22Rv1 (cell line): ENCODE measurements at regions not wholly inside any gene's neighbourhood (a gene's known extent, or its start where the extent isn't known, plus 50 kb on each side); places are given as distances from the start of the nearest gene placed in this dataset.

ENCODE experiments used
- ZFX ChIP-seq: fragments of 450-650 bp; IDR thresholded peaks from 2 replicates; pipeline ENCODE4 v1.6.1; 2017; ENCODE audit warnings: antibody characterized with exemption, borderline replicate concordance
- TF ChIP-seq, protein P1 (sequence below): fragments of 450-650 bp; IDR thresholded peaks from 2 replicates; pipeline ENCODE4 v1.5.1; 2017; ENCODE audit warnings: mild to moderate bottlenecking

DNA sequence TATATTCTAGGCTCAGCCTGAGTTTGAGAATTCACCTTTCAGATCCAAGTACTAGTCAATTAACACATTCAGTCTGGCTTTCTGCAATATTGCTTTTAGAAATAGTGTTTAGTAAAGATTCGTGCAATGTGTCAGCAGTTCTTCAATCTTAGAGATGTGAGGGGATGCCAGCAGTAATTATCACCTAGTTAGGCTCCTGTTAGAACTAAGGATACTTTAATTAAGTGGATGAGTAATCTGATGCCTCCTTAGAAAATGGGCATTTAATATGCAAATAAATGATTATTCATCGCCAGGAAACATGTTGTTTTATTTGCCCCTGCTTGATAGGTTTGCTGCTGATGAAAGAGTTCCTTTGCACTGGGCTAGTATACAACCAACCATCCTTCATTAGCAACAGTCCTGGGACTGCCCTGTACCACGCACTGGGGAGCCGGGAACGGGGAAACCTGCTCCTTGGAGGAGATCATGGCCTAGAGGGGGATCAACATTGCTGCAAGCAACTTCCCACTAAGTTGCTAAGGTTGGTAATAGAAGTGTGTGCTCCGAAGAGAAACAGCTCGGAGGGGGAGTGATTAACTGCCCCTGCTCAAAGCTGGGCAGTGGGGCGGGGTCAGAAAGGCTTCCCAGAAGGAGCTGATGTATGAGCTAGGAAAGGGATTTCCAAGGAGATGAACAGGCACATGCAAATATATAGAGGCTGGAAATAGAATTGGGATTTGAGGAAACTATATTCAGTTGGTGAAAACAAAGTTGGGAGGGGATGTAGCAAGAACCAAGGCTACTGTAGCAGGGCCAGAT is 231.8 kb downstream of the DRD1 start:
- TF ChIP-seq, protein P1, sequence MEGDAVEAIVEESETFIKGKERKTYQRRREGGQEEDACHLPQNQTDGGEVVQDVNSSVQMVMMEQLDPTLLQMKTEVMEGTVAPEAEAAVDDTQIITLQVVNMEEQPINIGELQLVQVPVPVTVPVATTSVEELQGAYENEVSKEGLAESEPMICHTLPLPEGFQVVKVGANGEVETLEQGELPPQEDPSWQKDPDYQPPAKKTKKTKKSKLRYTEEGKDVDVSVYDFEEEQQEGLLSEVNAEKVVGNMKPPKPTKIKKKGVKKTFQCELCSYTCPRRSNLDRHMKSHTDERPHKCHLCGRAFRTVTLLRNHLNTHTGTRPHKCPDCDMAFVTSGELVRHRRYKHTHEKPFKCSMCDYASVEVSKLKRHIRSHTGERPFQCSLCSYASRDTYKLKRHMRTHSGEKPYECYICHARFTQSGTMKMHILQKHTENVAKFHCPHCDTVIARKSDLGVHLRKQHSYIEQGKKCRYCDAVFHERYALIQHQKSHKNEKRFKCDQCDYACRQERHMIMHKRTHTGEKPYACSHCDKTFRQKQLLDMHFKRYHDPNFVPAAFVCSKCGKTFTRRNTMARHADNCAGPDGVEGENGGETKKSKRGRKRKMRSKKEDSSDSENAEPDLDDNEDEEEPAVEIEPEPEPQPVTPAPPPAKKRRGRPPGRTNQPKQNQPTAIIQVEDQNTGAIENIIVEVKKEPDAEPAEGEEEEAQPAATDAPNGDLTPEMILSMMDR, result no peak
- TF ChIP-seq ZFX, result no peak
